Tibial nerve (tissue), 4 donors: ENCODE measurements at regions not wholly inside any gene's neighbourhood (a gene's known extent, or its start where the extent isn't known, plus 50 kb on each side); places are given as distances from the start of the nearest gene placed in this dataset.

ENCODE experiments used
- DNase-seq, 2 donors: peaks; one replicate each; pipeline ENCODE4 v3.0.0-alpha.2; 2019; ENCODE audit warnings: low spot score in 2 of 2
- H3K27ac ChIP-seq, 4 donors: fragments of 200-600 bp; sonication (generic) in 3 of 4; one replicate each; pipeline ENCODE4 v1.5.1; 2017 to 2019; ENCODE audit warnings: mild to moderate bottlenecking in 1 of 4
- H3K27me3 ChIP-seq, 2 donors: fragments of 200-600 bp; sonication (generic) in 1 of 2; one replicate each; pipeline versions ENCODE4 v1.5.1 to v1.6.0; 2017 to 2019
- H3K36me3 ChIP-seq, 3 donors: fragments of 200-600 bp; sonication (generic); one replicate each; pipeline ENCODE4 v1.5.1; 2018 to 2019
- H3K4me1 ChIP-seq, 4 donors: fragments of 200-600 bp; sonication (generic) in 3 of 4; one replicate each; pipeline ENCODE4 v1.5.1; 2017 to 2019
- H3K4me3 ChIP-seq, 4 donors: fragments of 200-600 bp; sonication (generic) in 3 of 4; one replicate each; pipeline ENCODE4 v1.5.1; 2017 to 2019; ENCODE audit warnings: mild to moderate bottlenecking in 1 of 4, moderate library complexity in 1 of 4
- H3K9me3 ChIP-seq, 4 donors: fragments of 200-600 bp; sonication (generic) in 3 of 4; one replicate each; pipeline ENCODE4 v1.5.1; 2017 to 2019
- CTCF ChIP-seq, 5 experiments: fragments of 200-600 bp in 3 of 5; fragments of 450-650 bp in 2 of 5; sonication (generic) in 3 of 5; IDR thresholded peaks; one replicate each; pipeline ENCODE4 v1.5.1; 2016 to 2019; ENCODE audit warnings: antibody characterized with exemption in 5 of 5, mild to moderate bottlenecking in 3 of 5, moderate library complexity in 2 of 5
- EP300 ChIP-seq, 2 donors: sonication (generic); formaldehyde crosslinking; IDR thresholded peaks; one replicate each; pipeline ENCODE4 v1.6.1; 2017; ENCODE audit warnings: antibody characterized with exemption in 2 of 2, mild to moderate bottlenecking in 1 of 2
- POLR2A ChIP-seq, 2 donors: fragments of 450-650 bp; IDR thresholded peaks; one replicate each; pipeline ENCODE4 v1.6.1; 2017; ENCODE audit warnings: antibody characterized with exemption in 2 of 2, mild to moderate bottlenecking in 2 of 2, moderate library complexity in 2 of 2
- WGBS, 2 donors: methylation state at CpG; one replicate each; pipeline ENCODE4 v1.1.5; 2018; 5-methylcytosine and 5-hydroxymethylcytosine counted together

GRCh38 chr9:82110881-82111280 lies 122.3 kb downstream of the SPATA31D1 start:
- H3K27me3 ChIP-seq: no peaks in the 10 kb centered on the region
- no peak for DNase-seq
- H3K4me1 ChIP-seq: peaks cover 0 to 2% (median 0%) of the 10 kb centered on the region in 4 donors
- H3K27ac ChIP-seq: no peak overlapping the region
- no peaks in the 10 kb centered on the region for H3K9me3 ChIP-seq
- TF ChIP-seq POLR2A (IDR thresholded peaks at IDR 0.05) (no peak), CTCF (IDR thresholded peaks at IDR 0.05) (no peak), EP300 (IDR thresholded peaks at IDR 0.05) (no peak)
- 98 to 100% methylated on average over 3 of the region's 3 CpGs for WGBS, 2 donors
- no peaks in the 10 kb centered on the region for H3K36me3 ChIP-seq
- H3K4me3 ChIP-seq: no peak overlapping the region

GRCh38 chr9:82115331-82115730 lies 126.8 kb downstream of the SPATA31D1 start:
- 48 to 61% methylated on average over 1 of the region's 1 CpG for WGBS, 2 donors
- Histone ChIP-seq H3K27ac (no peak overlapping the region), H3K27me3 (no peaks in the 10 kb centered on the region), H3K9me3 (no peaks in the 10 kb centered on the region), H3K36me3 (no peaks in the 10 kb centered on the region), H3K4me1 (peaks cover 0 to 25% (median 3%) of the 10 kb centered on the region in 4 donors), H3K4me3 (no peak overlapping the region)
- no peak for TF ChIP-seq EP300 (IDR thresholded peaks at IDR 0.05)
- TF ChIP-seq CTCF (IDR thresholded peaks at IDR 0.05): no peak
- no peak for TF ChIP-seq POLR2A (IDR thresholded peaks at IDR 0.05)
- DNase-seq: no peak

- H3K27ac ChIP-seq: no peak overlapping the region
These were observed 127.3 kb downstream of the SPATA31D1 start for GRCh38 chr9:82115900-82116299.

GRCh38 chr9:82116556-82116955 lies 128.0 kb downstream of the SPATA31D1 start:
- TF ChIP-seq CTCF (IDR thresholded peaks at IDR 0.05) (no peak), EP300 (IDR thresholded peaks at IDR 0.05) (no peak), POLR2A (IDR thresholded peaks at IDR 0.05) (no peak)
- Histone ChIP-seq H3K9me3 (no peaks in the 10 kb centered on the region), H3K4me3 (no peak overlapping the region), H3K4me1 (peaks cover 0 to 25% (median 3%) of the 10 kb centered on the region in 4 donors), H3K36me3 (no peaks in the 10 kb centered on the region), H3K27me3 (no peaks in the 10 kb centered on the region), H3K27ac (peak overlapping the region in 2 of 4 donors; percentile 39 to 76)
- 67 to 76% methylated on average over 3 of the region's 3 CpGs for WGBS, 2 donors
- no peak for DNase-seq

More at GRCh38 chr9:82115900-82116299, 127.3 kb downstream of the SPATA31D1 start:
- TF ChIP-seq CTCF (IDR thresholded peaks at IDR 0.05) (no peak), EP300 (IDR thresholded peaks at IDR 0.05) (no peak), POLR2A (IDR thresholded peaks at IDR 0.05) (no peak)
- Histone ChIP-seq H3K27me3 (no peaks in the 10 kb centered on the region), H3K9me3 (no peaks in the 10 kb centered on the region), H3K36me3 (no peaks in the 10 kb centered on the region), H3K4me3 (no peak overlapping the region), H3K4me1 (peaks cover 0 to 25% (median 3%) of the 10 kb centered on the region in 4 donors)
- DNase-seq: no peak
- WGBS, 2 donors: 90 to 96% methylated on average over 4 of the region's 4 CpGs

- H3K27me3 ChIP-seq: no peaks in the 10 kb centered on the region
- 16 to 25% methylated on average over 7 of the region's 7 CpGs for WGBS, 2 donors
- peaks cover 0 to 25% (median 3%) of the 10 kb centered on the region in 4 donors for H3K4me1 ChIP-seq
- no peaks in the 10 kb centered on the region for H3K36me3 ChIP-seq
- peak in 1 of 2 donors; percentile 48 for DNase-seq
- TF ChIP-seq POLR2A (IDR thresholded peaks at IDR 0.05) (no peak), EP300 (IDR thresholded peaks at IDR 0.05) (peak in 1 of 2 donors; percentile 94)
- peak overlapping the region in 3 of 4 donors; percentile 28 to 76 (median 58) for H3K27ac ChIP-seq
- no peak overlapping the region for H3K4me3 ChIP-seq
- H3K9me3 ChIP-seq: no peaks in the 10 kb centered on the region
These were observed 128.6 kb downstream of the SPATA31D1 start for GRCh38 chr9:82117026-82117811.
